H1 (cell line): ENCODE measurements at regions not wholly inside any gene's neighbourhood (a gene's known extent, or its start where the extent isn't known, plus 50 kb on each side); places are given as distances from the start of the nearest gene placed in this dataset.

Experiments
- CTCF ChIA-PET: fragments of 300-600 bp; sonication (Branson Sonifier 250); formaldehyde crosslinking; loops from one replicate; lab custom pipeline; 2021; ENCODE audit not compliant: partially characterized antibody; lab: Charles Lee
- POLR2A ChIA-PET: fragments of 300-600 bp; sonication (Branson Sonifier 250); formaldehyde crosslinking; loops from one replicate; lab custom pipeline; 2021; ENCODE audit warnings: inconsistent platforms; ENCODE audit not compliant: partially characterized antibody; lab: Charles Lee
- DNase-seq, 2 experiments: peaks; one replicate each; pipeline versions ENCODE4 v3.0.0 to v3.0.0-alpha.2; 2010 to 2022; ENCODE audit warnings: low spot score in 2 of 2, low read depth in 1 of 2, mixed read lengths in 1 of 2
- FAIRE-seq: peaks from 2 replicates; lab custom pipeline; 2011; peaks lifted over from hg19 to GRCh38; lab: Jason Lieb, UNC
- H2AFZ ChIP-seq: 2 replicates; pipeline ENCODE4 v1.8.1; 2012; ENCODE audit warnings: low read length, inconsistent platforms
- H2AK5ac ChIP-seq: 2 replicates; pipeline ENCODE4 v1.6.1; 2013; ENCODE audit warnings: low read depth, low read length
- H2BK120ac ChIP-seq: replicated peaks from 2 replicates; pipeline ENCODE3; 2013; ENCODE audit warnings: low read depth, low read length, inconsistent platforms
- H2BK12ac ChIP-seq: 2 replicates; pipeline ENCODE4 v1.6.1; 2013; ENCODE audit warnings: low read depth, low read length
- H2BK15ac ChIP-seq: 2 replicates; pipeline ENCODE4 v1.6.1; 2013; ENCODE audit warnings: low read length
- H2BK20ac ChIP-seq: 2 replicates; pipeline ENCODE4 v1.6.1; 2013; ENCODE audit warnings: low read length
- H2BK5ac ChIP-seq: 2 replicates; pipeline ENCODE4 v1.6.1; 2013; ENCODE audit warnings: low read depth, low read length
- H3K14ac ChIP-seq: 2 replicates; pipeline ENCODE4 v1.6.1; 2013; ENCODE audit warnings: inconsistent platforms; ENCODE audit not compliant: insufficient read length
- H3K18ac ChIP-seq: 2 replicates; pipeline ENCODE4 v1.6.1; 2013; ENCODE audit warnings: low read length; ENCODE audit errors: extremely low read depth
- H3K23ac ChIP-seq: 2 replicates; pipeline ENCODE4 v1.6.1; 2013; ENCODE audit warnings: inconsistent platforms; ENCODE audit not compliant: insufficient read length
- H3K23me2 ChIP-seq: 2 replicates; pipeline ENCODE4 v1.6.1; 2013; ENCODE audit warnings: low read depth, low read length
- H3K27ac ChIP-seq: 2 replicates; pipeline ENCODE4 v1.6.1; 2011; ENCODE audit warnings: low read depth, low read length, inconsistent platforms
- H3K27me3 ChIP-seq, 4 experiments: replicated peaks in 1 of 4; 1 replicate in 1 of 4; 2 replicates in 3 of 4; pipeline versions ENCODE4 v1.6.1 to v1.8.1; 2011 to 2013; ENCODE audit warnings: low read length in 3 of 4, mild to moderate bottlenecking in 3 of 4, inconsistent platforms in 2 of 4, mixed read lengths in 2 of 4, moderate library complexity in 1 of 4; ENCODE audit not compliant: control insufficient read depth in 3 of 4, insufficient read depth in 3 of 4; ENCODE audit errors: extremely low read depth in 1 of 4
- H3K36me3 ChIP-seq, 4 experiments: 2 replicates each; pipeline versions ENCODE4 v1.6.1 to v1.8.1; 2011 to 2013; ENCODE audit warnings: mild to moderate bottlenecking in 4 of 4, low read length in 3 of 4, moderate library complexity in 2 of 4, control low read depth in 1 of 4, inconsistent platforms in 1 of 4; ENCODE audit not compliant: insufficient read depth in 4 of 4, control insufficient read depth in 2 of 4
- H3K4ac ChIP-seq: replicated peaks from 2 replicates; pipeline ENCODE3; 2013; ENCODE audit warnings: low read length, low read depth, mixed read lengths, inconsistent platforms; ENCODE audit not compliant: insufficient read length
- H3K4me1 ChIP-seq, 4 experiments: replicated peaks in 1 of 4; 1 replicate in 1 of 4; 2 replicates in 3 of 4; pipeline versions ENCODE4 v1.6.1 to v1.8.1; 2011 to 2013; ENCODE audit warnings: low read length in 3 of 4, inconsistent platforms in 2 of 4, mixed read lengths in 1 of 4; ENCODE audit not compliant: insufficient read depth in 4 of 4, control insufficient read depth in 3 of 4
- H3K4me2 ChIP-seq, 2 experiments: 2 replicates each; pipeline versions ENCODE4 v1.6.1 to v1.8.1; 2011 to 2013; ENCODE audit warnings: low read depth in 2 of 2, low read length in 2 of 2, control low read depth in 1 of 2, inconsistent platforms in 1 of 2, mild to moderate bottlenecking in 1 of 2; ENCODE audit not compliant: insufficient read depth in 1 of 2
- H3K4me3 ChIP-seq, 4 experiments: fragments of 200-600, 300-600 bp in 1 of 4; sonication (generic), shearing (Covaris generic), sonication (Bioruptor Twin) in 1 of 4; 2 replicates each; pipeline versions ENCODE4 v1.5.1 to v1.8.1; 2011 to 2016; ENCODE audit warnings: low read length in 4 of 4, low read depth in 3 of 4, control low read depth in 2 of 4, inconsistent platforms in 2 of 4, mild to moderate bottlenecking in 2 of 4, mixed read lengths in 1 of 4, moderate library complexity in 1 of 4; ENCODE audit not compliant: insufficient read depth in 2 of 4; ENCODE audit errors: extremely low read depth in 1 of 4
- H3K56ac ChIP-seq: replicated peaks from 2 replicates; pipeline ENCODE3; 2013; ENCODE audit warnings: low read depth, mild to moderate bottlenecking, mixed read lengths, low read length, inconsistent platforms; ENCODE audit not compliant: insufficient read length
- H3K79me1 ChIP-seq: 2 replicates; pipeline ENCODE4 v1.6.1; 2013; ENCODE audit warnings: low read depth, low read length, control low read depth
- H3K79me2 ChIP-seq, 2 experiments: 2 replicates each; pipeline versions ENCODE4 v1.6.1 to v1.8.1; 2012 to 2013; ENCODE audit warnings: low read length in 2 of 2, mild to moderate bottlenecking in 2 of 2, inconsistent platforms in 1 of 2; ENCODE audit not compliant: insufficient read depth in 2 of 2, control insufficient read depth in 1 of 2
- H3K9ac ChIP-seq, 4 experiments: replicated peaks in 1 of 4; 1 replicate in 1 of 4; 2 replicates in 3 of 4; pipeline versions ENCODE4 v1.6.1 to v1.8.1; 2011 to 2013; ENCODE audit warnings: low read depth in 3 of 4, low read length in 3 of 4, control low read depth in 2 of 4, mild to moderate bottlenecking in 2 of 4, moderate library complexity in 2 of 4, inconsistent platforms in 1 of 4; ENCODE audit errors: extremely low read depth in 1 of 4
- H3K9me3 ChIP-seq, 2 experiments: 2 replicates each; pipeline versions ENCODE4 v1.6.1 to v1.8.1; 2012 to 2013; ENCODE audit warnings: mild to moderate bottlenecking in 2 of 2, moderate library complexity in 2 of 2, control low read depth in 1 of 2, inconsistent platforms in 1 of 2, low read depth in 1 of 2, low read length in 1 of 2, mixed read lengths in 1 of 2; ENCODE audit not compliant: insufficient read depth in 2 of 2
- H4K20me1 ChIP-seq, 2 experiments: replicated peaks in 1 of 2; 2 replicates each; pipeline versions ENCODE3 to v1.8.1; 2011 to 2013; ENCODE audit warnings: inconsistent platforms in 2 of 2, low read length in 2 of 2, mild to moderate bottlenecking in 1 of 2; ENCODE audit not compliant: insufficient read depth in 2 of 2, control insufficient read depth in 1 of 2
- H4K5ac ChIP-seq: 2 replicates; pipeline ENCODE4 v1.6.1; 2013; ENCODE audit warnings: low read length, low read depth, mixed read lengths, inconsistent platforms; ENCODE audit not compliant: insufficient read length
- H4K8ac ChIP-seq: 2 replicates; pipeline ENCODE4 v1.8.0; 2013; ENCODE audit warnings: mild to moderate bottlenecking, moderate library complexity, low read length, inconsistent platforms; ENCODE audit not compliant: insufficient read depth; ENCODE audit errors: extremely low read depth
- H4K91ac ChIP-seq: replicated peaks from 2 replicates; pipeline ENCODE3; 2013; ENCODE audit warnings: low read length, mixed read lengths, inconsistent platforms; ENCODE audit not compliant: insufficient read length
- ASH2L ChIP-seq: fragments of 200-600, 300-600 bp; sonication (generic); IDR thresholded peaks from one replicate; pipeline ENCODE4 v1.7.1; 2017; ENCODE audit warnings: low read length
- BACH1 ChIP-seq: IDR thresholded peaks from 2 replicates; pipeline ENCODE4 v1.6.1; 2012; ENCODE audit warnings: low read length, improper control_type of control experiment
- BCL11A ChIP-seq, 2 experiments: IDR thresholded peaks; one replicate each; pipeline ENCODE4 v1.6.1; 2011; ENCODE audit warnings: low read depth in 2 of 2, low read length in 2 of 2, mild to moderate bottlenecking in 2 of 2
- CHD1 ChIP-seq: IDR thresholded peaks from 2 replicates; pipeline ENCODE4 v1.6.1; 2012; ENCODE audit warnings: low read depth, low read length, improper control_type of control experiment
- EP300 ChIP-seq, 2 experiments: IDR thresholded peaks; 1 replicate in 1 of 2; 2 replicates in 1 of 2; pipeline ENCODE4 v1.6.1; 2011 to 2012; ENCODE audit warnings: low read depth in 2 of 2, low read length in 2 of 2, mild to moderate bottlenecking in 2 of 2, borderline replicate concordance in 1 of 2, inconsistent platforms in 1 of 2, moderate library complexity in 1 of 2
- EZH2 ChIP-seq: fragments of 200-600 bp; sonication (generic); IDR thresholded peaks from 2 replicates; pipeline ENCODE4 v1.7.1; 2012; ENCODE audit warnings: low read depth, mild to moderate bottlenecking, moderate library complexity, low read length, inconsistent platforms; ENCODE audit not compliant: severe bottlenecking
- GABPA ChIP-seq: IDR thresholded peaks from 2 replicates; pipeline ENCODE4 v1.6.1; 2011; ENCODE audit warnings: mild to moderate bottlenecking, low read length, moderate library complexity, borderline replicate concordance; ENCODE audit not compliant: insufficient read depth
- GTF2F1 ChIP-seq: IDR thresholded peaks from 2 replicates; pipeline ENCODE4 v1.6.1; 2012; ENCODE audit warnings: low read depth, low read length, improper control_type of control experiment, borderline replicate concordance
- HDAC6 ChIP-seq: IDR thresholded peaks from one replicate; pipeline ENCODE4 v1.7.1; 2012; ENCODE audit warnings: low read depth, mild to moderate bottlenecking, inconsistent platforms, low read length, moderate library complexity
- JUN ChIP-seq: IDR thresholded peaks from 2 replicates; pipeline ENCODE4 v1.6.1; 2011; ENCODE audit warnings: low read depth, mild to moderate bottlenecking, improper control_type of control experiment, low read length
- MAFK ChIP-seq: IDR thresholded peaks from 2 replicates; pipeline ENCODE4 v1.6.1; 2012; ENCODE audit warnings: low read depth, mild to moderate bottlenecking, improper control_type of control experiment, low read length
- POLR2AphosphoS5 ChIP-seq: IDR thresholded peaks from 2 replicates; pipeline ENCODE4 v1.6.1; 2011; ENCODE audit warnings: low read depth, low read length
- POU5F1 ChIP-seq: IDR thresholded peaks from 2 replicates; pipeline ENCODE4 v1.6.1; 2011; ENCODE audit warnings: low read depth, mild to moderate bottlenecking, low read length, moderate library complexity
- SAP30 ChIP-seq: fragments of 300-600 bp; sonication (generic); IDR thresholded peaks from 2 replicates; pipeline ENCODE4 v1.7.1; 2012; ENCODE audit warnings: low read length, moderate library complexity, mild to moderate bottlenecking, inconsistent platforms; ENCODE audit not compliant: insufficient read depth, insufficient replicate concordance
- SIRT6 ChIP-seq: IDR thresholded peaks from one replicate; pipeline ENCODE4 v1.7.1; 2012; ENCODE audit warnings: low read length, inconsistent platforms
- SUZ12 ChIP-seq: fragments of 200-600 bp; sonication (generic); IDR thresholded peaks from 2 replicates; pipeline ENCODE4 v1.6.1; 2012; ENCODE audit warnings: mild to moderate bottlenecking, inconsistent platforms, low read length, moderate library complexity, mixed read lengths
- WGBS, 2 experiments: shearing (Covaris generic) in 1 of 2; methylation state at CpG; one replicate each; pipeline versions ENCODE4 v1.1.6 to v1.1.7; 2013 to 2015; ENCODE audit warnings: low lambda C conversion rate in 2 of 2, mixed read lengths in 2 of 2, inconsistent platforms in 1 of 2, low coverage in 1 of 2, missing lambda C conversion rate in 1 of 2; ENCODE audit not compliant: insufficient replicate concordance in 2 of 2, insufficient coverage in 1 of 2, insufficient read length in 1 of 2; ENCODE audit errors: extremely low coverage in 1 of 2, missing lambda C conversion rate in 1 of 2; 5-methylcytosine and 5-hydroxymethylcytosine counted together

DNA sequence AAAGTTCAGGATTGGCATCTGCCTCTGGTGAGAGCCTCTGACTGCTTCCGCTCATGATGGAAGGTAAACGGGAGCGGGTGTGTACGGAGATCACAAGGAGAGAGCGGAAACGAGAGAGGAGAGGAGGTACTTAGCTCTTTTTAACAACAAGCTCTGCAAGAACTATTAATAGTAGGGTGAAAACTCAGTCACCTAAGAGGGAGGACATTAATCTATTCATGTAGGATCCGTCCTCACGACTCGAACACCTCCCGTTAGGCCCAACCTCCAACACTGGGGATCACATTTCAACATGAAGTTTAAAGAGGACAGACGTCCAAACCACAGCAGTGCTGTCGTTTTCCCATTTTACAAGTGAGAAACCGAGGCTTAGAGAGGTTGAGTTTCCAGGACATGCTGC is 173.7 kb downstream of the SLC28A3 start:
- Histone ChIP-seq H3K27ac (no peak overlapping the region), H3K4me3 (no peak overlapping the region), H2BK20ac (no peak overlapping the region), H3K79me2 (no peaks in the 10 kb centered on the region), H3K79me1 (no peaks in the 10 kb centered on the region), H3K14ac (no peak overlapping the region), H3K36me3 (no peaks in the 10 kb centered on the region), H3K56ac (no peak overlapping the region), H2BK15ac (no peak overlapping the region), H3K4me1 (no peaks in the 10 kb centered on the region), H2AFZ (peak overlapping the region; percentile 70; the same call in 1 of the 2 replicates), H3K4me2 (no peak overlapping the region), H3K4ac (no peak overlapping the region), H3K23ac (no peak overlapping the region), H3K27me3 (no peaks in the 10 kb centered on the region), H2BK5ac (no peak overlapping the region), H4K5ac (no peak overlapping the region), H4K8ac (no peak overlapping the region), H2AK5ac (no peak overlapping the region), H3K9ac (no peak overlapping the region), H3K18ac (no peak overlapping the region), H3K23me2 (no peaks in the 10 kb centered on the region), H4K91ac (no peak overlapping the region), H4K20me1 (no peaks in the 10 kb centered on the region), H2BK120ac (no peak overlapping the region), H3K9me3 (no peaks in the 10 kb centered on the region), H2BK12ac (no peak overlapping the region)
- no peak for DNase-seq
- ChIA-PET CTCF (interaction anchor here (0.8 kb wide), 1 partner anchor 10 kb away, joined by 3 read pairs; no protein-coding TSS in a partner anchor), POLR2A (interaction anchor here (1.0 kb wide), 1 partner anchor 186 kb away, joined by 3 read pairs; the partner anchor contains the start of genes HNRNPK and RMI1)
- FAIRE-seq = no peak
- 73% methylated on average over 13 of the region's 13 CpGs; no CpG with 5 or more reads in 1 of the 2 experiments for WGBS, 2 experiments
- no peak for TF ChIP-seq CHD1
- TF ChIP-seq MAFK = no peak
- no peak for TF ChIP-seq BACH1
- no peak for TF ChIP-seq EZH2
- no peak for TF ChIP-seq GTF2F1
- TF ChIP-seq GABPA = no peak
- TF ChIP-seq ASH2L = no peak
- TF ChIP-seq BCL11A (IDR thresholded peaks at IDR 0.05; ENCODE audit: low read depth in 2 of 2, low read length in 2 of 2) = no peak
- TF ChIP-seq POU5F1 = no peak
- no peak for TF ChIP-seq HDAC6
- no peak for TF ChIP-seq POLR2AphosphoS5
- no peak for TF ChIP-seq SUZ12
- TF ChIP-seq JUN = no peak
- TF ChIP-seq SAP30 = no peak
- no peak for TF ChIP-seq EP300 (IDR thresholded peaks at IDR 0.05; ENCODE audit: borderline replicate concordance in 1 of 2, low read depth in 2 of 2, low read length in 2 of 2)
- TF ChIP-seq SIRT6 = no peak
